Stimulated activated naive B cell treated with anti-CD40 and anti-IgM and Interleukin-4, amounts not matched to agents 10 μg/mL and 1 μg/mL and 100 μg/mL, for 72 hours (primary cell): ENCODE measurements at regions not wholly inside any gene's neighbourhood (a gene's known extent, or its start where the extent isn't known, plus 50 kb on each side); places are given as distances from the start of the nearest gene placed in this dataset.
"Not testable (repeated sequence)": the region's sequence is repeated elsewhere in the genome, so short reads cannot be mapped to it uniquely, and the experiment has no call there.

Source experiments
- ATAC-seq, 2 donors: fragments of 150-1000 bp; cut with Tn5 transposase; replicated peaks; 2 replicates each; pipeline ENCODE4 v1.10.0; 2021; ENCODE audit warnings: moderate library complexity in 1 of 2
- DNase-seq: peaks from one replicate; pipeline ENCODE4 v3.0.0; 2021
- H3K27ac Mint-ChIP-seq: one replicate; pipeline ENCODE4 v1.8.0; 2022; ENCODE audit warnings: mild to moderate bottlenecking, mixed read lengths
- H3K27me3 Mint-ChIP-seq, 2 donors: one replicate each; pipeline ENCODE4 v1.8.0; 2022; ENCODE audit warnings: mixed read lengths in 2 of 2
- H3K36me3 Mint-ChIP-seq, 2 donors: one replicate each; pipeline ENCODE4 v1.8.0; 2022; ENCODE audit warnings: mixed read lengths in 2 of 2, mild to moderate bottlenecking in 1 of 2
- H3K4me1 Mint-ChIP-seq, 2 donors: one replicate each; pipeline ENCODE4 v1.8.0; 2022; ENCODE audit warnings: mixed read lengths in 2 of 2, mild to moderate bottlenecking in 1 of 2
- H3K4me3 Mint-ChIP-seq, 2 donors: one replicate each; pipeline ENCODE4 v1.8.0; 2022; ENCODE audit warnings: mild to moderate bottlenecking in 2 of 2, mixed read lengths in 2 of 2, moderate library complexity in 1 of 2
- H3K9me3 Mint-ChIP-seq, 2 donors: one replicate each; pipeline ENCODE4 v1.8.0; 2022; ENCODE audit warnings: mixed read lengths in 2 of 2, mild to moderate bottlenecking in 1 of 2

- Mint-ChIP-seq H3K27me3 (peaks cover 0 to 4% of the 10 kb centered on the region in 2 donors), H3K4me3 (no peak overlapping the region), H3K4me1 (no peaks in the 10 kb centered on the region), H3K36me3 (peaks cover 0 to 5% of the 10 kb centered on the region in 2 donors), H3K27ac (no peak overlapping the region), H3K9me3 (peaks cover 4 to 6% of the 10 kb centered on the region in 2 donors)
- DNase-seq, result no peak
- ATAC-seq, result no peak
Observed at GRCh38 chr14:55976219-55976618, 142.0 kb upstream of the PELI2 start.

- Mint-ChIP-seq H3K27ac (no peak overlapping the region), H3K36me3 (peaks cover 0 to 5% of the 10 kb centered on the region in 2 donors), H3K4me1 (no peaks in the 10 kb centered on the region), H3K4me3 (no peak overlapping the region), H3K27me3 (no peaks in the 10 kb centered on the region), H3K9me3 (peaks cover 5 to 6% of the 10 kb centered on the region in 2 donors)
- DNase-seq, result no peak
- ATAC-seq, result no peak
Observed at GRCh38 chr14:55976655-55977054, 141.6 kb upstream of the PELI2 start.

GRCh38 chr14:55977392-55978150 lies 140.6 kb upstream of the PELI2 start:
- no peak for ATAC-seq
- Mint-ChIP-seq H3K36me3 (peaks cover 0 to 5% of the 10 kb centered on the region in 2 donors), H3K4me3 (no peak overlapping the region), H3K27me3 (peaks cover 0 to 1% of the 10 kb centered on the region in 2 donors), H3K4me1 (no peaks in the 10 kb centered on the region), H3K27ac (no peak overlapping the region), H3K9me3 (peaks cover 5 to 6% of the 10 kb centered on the region in 2 donors)
- no peak for DNase-seq

GRCh38 chr14:55979096-55979495 lies 139.1 kb upstream of the PELI2 start:
- no peaks in the 10 kb centered on the region for H3K4me1 Mint-ChIP-seq
- DNase-seq, result no peak
- no peak for ATAC-seq
- H3K9me3 Mint-ChIP-seq, result peaks cover 5 to 6% of the 10 kb centered on the region in 2 donors
- peaks cover 0 to 5% of the 10 kb centered on the region in 2 donors for H3K36me3 Mint-ChIP-seq
- H3K27me3 Mint-ChIP-seq, result peaks cover 0 to 3% of the 10 kb centered on the region in 2 donors
- no peak overlapping the region for H3K4me3 Mint-ChIP-seq
- H3K27ac Mint-ChIP-seq, result no peak overlapping the region

GRCh38 chr14:55979781-55980180 lies 138.4 kb upstream of the PELI2 start:
- ATAC-seq (no peak), DNase-seq (no peak)
- peaks cover 4 to 10% of the 10 kb centered on the region in 2 donors for H3K27me3 Mint-ChIP-seq
- no peaks in the 10 kb centered on the region for H3K4me1 Mint-ChIP-seq
- H3K9me3 Mint-ChIP-seq, result peaks cover 5 to 6% of the 10 kb centered on the region in 2 donors
- peaks cover 0 to 5% of the 10 kb centered on the region in 2 donors for H3K36me3 Mint-ChIP-seq
- H3K4me3 Mint-ChIP-seq, result no peak overlapping the region
- H3K27ac Mint-ChIP-seq, result no peak overlapping the region

GRCh38 chr14:55980970-55981369 lies 137.2 kb upstream of the PELI2 start:
- Mint-ChIP-seq H3K9me3 (peaks cover 5 to 6% of the 10 kb centered on the region in 2 donors), H3K27ac (no peak overlapping the region), H3K27me3 (peaks cover 8 to 13% of the 10 kb centered on the region in 2 donors), H3K4me3 (no peak overlapping the region), H3K4me1 (no peaks in the 10 kb centered on the region), H3K36me3 (peaks cover 0 to 5% of the 10 kb centered on the region in 2 donors)
- DNase-seq (no peak), ATAC-seq (no peak)

GRCh38 chr14:55986069-55986468 lies 132.1 kb upstream of the PELI2 start:
- no peak for DNase-seq
- Mint-ChIP-seq H3K36me3 (no peaks in the 10 kb centered on the region), H3K4me1 (no peaks in the 10 kb centered on the region), H3K9me3 (peaks cover 0 to 1% of the 10 kb centered on the region in 2 donors), H3K27ac (no peak overlapping the region), H3K4me3 (no peak overlapping the region), H3K27me3 (peaks cover 8 to 17% of the 10 kb centered on the region in 2 donors)
- ATAC-seq, result no peak

GRCh38 chr14:56000846-56001245 lies 117.4 kb upstream of the PELI2 start:
- Mint-ChIP-seq H3K36me3 (peaks cover 0 to 1% of the 10 kb centered on the region in 2 donors), H3K27me3 (peaks cover 23 to 26% of the 10 kb centered on the region in 2 donors), H3K4me3 (no peak overlapping the region), H3K9me3 (peaks cover 0 to 4% of the 10 kb centered on the region in 2 donors), H3K27ac (no peak overlapping the region), H3K4me1 (peaks cover 10 to 16% of the 10 kb centered on the region in 2 donors)
- DNase-seq (no peak), ATAC-seq (no peak)

GRCh38 chr14:56002342-56002741 lies 115.9 kb upstream of the PELI2 start:
- DNase-seq (no peak), ATAC-seq (no peak)
- H3K9me3 Mint-ChIP-seq, result peaks cover 0 to 4% of the 10 kb centered on the region in 2 donors
- H3K27me3 Mint-ChIP-seq, result peaks cover 19 to 26% of the 10 kb centered on the region in 2 donors
- H3K4me3 Mint-ChIP-seq, result no peak overlapping the region
- peaks cover 12 to 16% of the 10 kb centered on the region in 2 donors for H3K4me1 Mint-ChIP-seq
- H3K36me3 Mint-ChIP-seq, result peaks cover 0 to 1% of the 10 kb centered on the region in 2 donors
- no peak overlapping the region for H3K27ac Mint-ChIP-seq

- Mint-ChIP-seq H3K4me1 (peaks cover 12 to 16% of the 10 kb centered on the region in 2 donors), H3K27ac (no peak overlapping the region), H3K9me3 (peaks cover 0 to 4% of the 10 kb centered on the region in 2 donors), H3K27me3 (peaks cover 19 to 26% of the 10 kb centered on the region in 2 donors), H3K36me3 (peaks cover 0 to 1% of the 10 kb centered on the region in 2 donors), H3K4me3 (no peak overlapping the region)
- DNase-seq (no peak), ATAC-seq (peak; percentile 69 to 81)
Observed at GRCh38 chr14:56002876-56003625, 115.2 kb upstream of the PELI2 start.

GRCh38 chr14:56004323-56004722 lies 113.9 kb upstream of the PELI2 start:
- ATAC-seq (no peak), DNase-seq (no peak)
- Mint-ChIP-seq H3K4me1 (peaks cover 12 to 16% of the 10 kb centered on the region in 2 donors), H3K36me3 (no peaks in the 10 kb centered on the region), H3K4me3 (no peak overlapping the region), H3K27me3 (peaks cover 10 to 15% of the 10 kb centered on the region in 2 donors), H3K27ac (no peak overlapping the region), H3K9me3 (peaks cover 0 to 2% of the 10 kb centered on the region in 2 donors)

- DNase-seq (peak; percentile 6), ATAC-seq (peak; percentile 84 to 96)
- peaks cover 12 to 16% of the 10 kb centered on the region in 2 donors for H3K4me1 Mint-ChIP-seq
- H3K36me3 Mint-ChIP-seq, result no peaks in the 10 kb centered on the region
- H3K27ac Mint-ChIP-seq, result peak overlapping the region; percentile 77
- H3K4me3 Mint-ChIP-seq, result peak overlapping the region; percentile 48 to 67
- peaks cover 0 to 3% of the 10 kb centered on the region in 2 donors for H3K9me3 Mint-ChIP-seq
- H3K27me3 Mint-ChIP-seq, result peaks cover 10 to 14% of the 10 kb centered on the region in 2 donors
Observed at GRCh38 chr14:56004786-56005185, 113.4 kb upstream of the PELI2 start.

- peak in 1 of 2 donors; percentile 22 for ATAC-seq
- peaks cover 12 to 16% of the 10 kb centered on the region in 2 donors for H3K4me1 Mint-ChIP-seq
- H3K4me3 Mint-ChIP-seq, result peak overlapping the region; percentile 48 to 67
- no peaks in the 10 kb centered on the region for H3K36me3 Mint-ChIP-seq
- H3K27ac Mint-ChIP-seq, result peak overlapping the region; percentile 77
- no peak for DNase-seq
- H3K9me3 Mint-ChIP-seq, result peaks cover 0 to 3% of the 10 kb centered on the region in 2 donors
- H3K27me3 Mint-ChIP-seq, result peaks cover 10 to 13% of the 10 kb centered on the region in 2 donors
Observed at GRCh38 chr14:56005191-56006053, 112.8 kb upstream of the PELI2 start.

GRCh38 chr14:56007491-56007890 lies 110.7 kb upstream of the PELI2 start:
- H3K4me3 Mint-ChIP-seq, result not testable (repeated sequence)

More at GRCh38 chr14:56007491-56007890, 110.7 kb upstream of the PELI2 start:
- not testable (repeated sequence) for DNase-seq, ATAC-seq, H3K27ac Mint-ChIP-seq, H3K27me3 Mint-ChIP-seq, H3K9me3 Mint-ChIP-seq, H3K36me3 Mint-ChIP-seq
- peaks cover 12 to 16% of the 10 kb centered on the region in 2 donors for H3K4me1 Mint-ChIP-seq
